Esophagus muscularis mucosa (tissue), 3 donors: ENCODE measurements at regions not wholly inside any gene's neighbourhood (a gene's known extent, or its start where the extent isn't known, plus 50 kb on each side); places are given as distances from the start of the nearest gene placed in this dataset.

ENCODE experiments used
- CTCF ChIP-seq, 3 experiments: fragments of 200-600 bp in 2 of 3; fragments of 450-650 bp in 1 of 3; sonication (generic) in 2 of 3; IDR thresholded peaks; one replicate each; pipeline ENCODE4 v1.5.1; 2017 to 2019; ENCODE audit warnings: antibody characterized with exemption in 3 of 3, mild to moderate bottlenecking in 2 of 3, moderate library complexity in 1 of 3
- POLR2A ChIP-seq: fragments of 450-650 bp; IDR thresholded peaks from one replicate; pipeline ENCODE4 v1.6.1; 2017; ENCODE audit warnings: antibody characterized with exemption, moderate library complexity, mild to moderate bottlenecking, low read depth

GRCh38 chr12:90622431-90622830, 332.5 kb downstream of the CCER1 start:
- TF ChIP-seq CTCF (IDR thresholded peaks at IDR 0.05) (no peak), POLR2A (no peak)
